ENCODE measurements at regions not wholly inside any gene's neighbourhood (a gene's known extent, or its start where the extent isn't known, plus 50 kb on each side); places are given as distances from the start of the nearest gene placed in this dataset.

GRCh38 chr4:53959343-53960120 is 104.9 kb downstream of the CHIC2 start:
- TF ChIP-seq CTCF (tag by site-specific recombination; IDR thresholded peaks at IDR 0.05), result no peak
- no peak for TF ChIP-seq ZNF660 (tag by site-specific recombination; IDR thresholded peaks at IDR 0.05)
- TF ChIP-seq ZNF398 (tag by site-specific recombination; IDR thresholded peaks at IDR 0.05), result no peak
- TF ChIP-seq ZNF362 (tag by site-specific recombination; IDR thresholded peaks at IDR 0.05), result no peak
- no peak for TF ChIP-seq KLF10 (tag by site-specific recombination; IDR thresholded peaks at IDR 0.05)
- TF ChIP-seq MZF1 (tag by site-specific recombination; IDR thresholded peaks at IDR 0.05; ENCODE audit: borderline replicate concordance), result no peak
- TF ChIP-seq ZNF501 (tag by site-specific recombination; IDR thresholded peaks at IDR 0.05), result no peak
- TF ChIP-seq ZNF560 (tag by site-specific recombination; IDR thresholded peaks at IDR 0.05; ENCODE audit: borderline replicate concordance), result no peak
- TF ChIP-seq ZNF639 (tag by site-specific recombination; IDR thresholded peaks at IDR 0.05), result no peak
- no peak for TF ChIP-seq ZBTB17 (tag by site-specific recombination; IDR thresholded peaks at IDR 0.05)
- TF ChIP-seq ZNF266 (tag by site-specific recombination; IDR thresholded peaks at IDR 0.05; ENCODE audit: low read depth), result no peak
- TF ChIP-seq PATZ1 (tag by site-specific recombination; IDR thresholded peaks at IDR 0.05), result no peak
